ENCODE measurements at regions not wholly inside any gene's neighbourhood (a gene's known extent, or its start where the extent isn't known, plus 50 kb on each side); places are given as distances from the start of the nearest gene placed in this dataset.
"Not testable (repeated sequence)": the region's sequence is repeated elsewhere in the genome, so short reads cannot be mapped to it uniquely, and the experiment has no call there.

DNA sequence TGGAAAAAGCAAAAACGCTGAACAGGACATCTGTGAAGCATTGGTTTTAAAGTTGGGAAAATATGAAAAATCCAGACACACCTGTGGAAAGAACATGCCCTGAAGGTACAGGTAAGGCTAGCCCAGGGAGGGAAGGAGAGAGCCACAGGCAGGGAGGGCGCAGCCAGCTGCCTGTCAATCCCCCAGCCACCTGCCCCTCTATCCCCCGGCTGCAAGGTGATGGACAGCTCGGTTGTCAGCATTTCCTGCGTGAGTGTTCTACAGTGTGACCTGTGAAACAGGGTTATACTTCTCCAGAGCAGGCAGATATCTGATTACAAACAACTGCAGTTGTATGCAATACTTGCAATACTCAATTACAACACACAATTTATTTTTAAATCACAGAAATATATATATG, 358.1 kb downstream of the SMOC2 start:
- DNase-seq, result no peak

DNA sequence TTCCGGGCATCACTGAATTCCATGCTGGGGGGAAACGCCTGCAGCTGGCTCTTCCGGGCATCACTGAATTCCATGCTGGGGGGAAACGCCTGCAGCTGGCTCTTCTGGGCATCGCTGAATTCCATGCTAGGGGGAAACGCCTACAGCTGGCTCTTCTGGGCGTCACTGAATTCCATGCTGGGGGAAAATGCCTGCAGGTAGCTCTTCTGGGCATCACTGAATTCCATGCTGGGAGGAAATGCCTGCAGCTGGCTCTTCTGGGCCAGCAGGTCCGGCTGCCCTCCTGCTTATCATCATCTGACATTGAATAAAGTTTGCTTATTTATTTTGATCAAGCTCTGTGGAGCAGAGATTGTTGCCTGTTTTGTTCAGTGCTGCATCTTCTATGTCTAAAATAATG, 355.1 kb downstream of the SMOC2 start:
- DNase-seq, result no peak

GRCh38 chr6:168795611-168796010, 354.6 kb downstream of the SMOC2 start:
- not testable (repeated sequence) for DNase-seq

DNA sequence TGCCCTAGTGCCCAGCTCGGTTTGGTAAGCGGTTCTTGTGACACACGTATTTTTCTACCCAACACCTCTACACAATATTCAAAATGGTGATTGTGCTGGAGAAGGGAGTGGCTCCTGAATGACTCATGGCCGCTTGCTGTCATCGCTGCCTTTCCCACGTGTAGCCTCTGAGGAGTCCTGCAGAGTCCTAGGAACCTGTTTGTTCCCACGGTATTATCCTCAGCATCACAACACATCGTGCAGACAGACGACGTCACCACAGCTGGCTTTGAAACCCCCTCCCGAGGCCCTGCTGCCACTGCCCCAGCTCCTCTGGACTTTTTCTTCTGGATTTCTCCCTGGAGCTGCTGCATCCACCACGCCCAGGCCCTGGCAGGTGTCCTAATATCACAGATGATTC, 353.5 kb downstream of the SMOC2 start:
- DNase-seq, result no peak

GRCh38 chr6:168793649-168794048, 352.7 kb downstream of the SMOC2 start:
- no peak for DNase-seq

DNA sequence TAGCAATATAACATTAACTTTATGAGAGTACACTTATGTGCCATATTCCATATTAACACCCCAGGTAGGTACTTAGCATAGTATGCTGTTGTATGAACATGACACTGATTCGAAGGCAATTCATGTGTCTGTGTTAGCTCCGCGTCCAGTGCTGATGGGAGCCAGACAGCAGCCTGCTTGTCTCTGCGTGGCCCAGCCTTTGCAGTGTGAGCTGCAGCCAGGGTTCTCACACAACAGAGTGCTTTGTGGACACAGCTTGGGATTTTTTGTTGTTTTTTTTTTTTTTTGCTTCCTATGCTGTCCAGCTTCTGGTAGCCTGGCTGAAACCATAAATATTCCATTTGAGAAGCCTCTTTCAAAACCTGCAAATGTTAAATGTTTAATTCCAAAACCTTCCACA, 350.9 kb downstream of the SMOC2 start:
- no peak for DNase-seq

- DNase-seq, result no peak
Measured at GRCh38 chr6:168789699-168790098, 348.7 kb downstream of the SMOC2 start.

- DNase-seq, result no peak
Measured at GRCh38 chr6:168785720-168786511, 344.9 kb downstream of the SMOC2 start.

- DNase-seq, result no peak
Measured at GRCh38 chr6:168784426-168784825, 343.4 kb downstream of the SMOC2 start.

DNA sequence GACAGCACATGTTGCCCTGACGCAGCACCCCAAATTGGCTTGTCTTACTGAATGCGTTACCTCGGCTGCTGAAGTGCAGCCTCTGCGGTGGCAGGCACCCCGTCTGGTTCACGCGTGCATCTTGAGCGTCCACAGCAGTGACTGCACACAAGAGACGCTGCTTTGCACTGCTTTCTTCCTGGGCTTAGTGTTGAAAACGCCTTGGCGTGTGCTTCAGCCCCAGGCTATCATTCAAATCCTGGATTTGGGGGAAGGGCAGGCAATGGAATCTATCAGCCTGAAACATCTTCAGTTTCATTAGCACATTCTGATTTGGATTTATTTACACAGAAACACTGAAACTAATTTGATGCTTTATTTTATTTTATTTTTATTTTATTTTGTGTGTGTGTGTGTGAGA, 342.7 kb downstream of the SMOC2 start:
- no peak for DNase-seq

DNA sequence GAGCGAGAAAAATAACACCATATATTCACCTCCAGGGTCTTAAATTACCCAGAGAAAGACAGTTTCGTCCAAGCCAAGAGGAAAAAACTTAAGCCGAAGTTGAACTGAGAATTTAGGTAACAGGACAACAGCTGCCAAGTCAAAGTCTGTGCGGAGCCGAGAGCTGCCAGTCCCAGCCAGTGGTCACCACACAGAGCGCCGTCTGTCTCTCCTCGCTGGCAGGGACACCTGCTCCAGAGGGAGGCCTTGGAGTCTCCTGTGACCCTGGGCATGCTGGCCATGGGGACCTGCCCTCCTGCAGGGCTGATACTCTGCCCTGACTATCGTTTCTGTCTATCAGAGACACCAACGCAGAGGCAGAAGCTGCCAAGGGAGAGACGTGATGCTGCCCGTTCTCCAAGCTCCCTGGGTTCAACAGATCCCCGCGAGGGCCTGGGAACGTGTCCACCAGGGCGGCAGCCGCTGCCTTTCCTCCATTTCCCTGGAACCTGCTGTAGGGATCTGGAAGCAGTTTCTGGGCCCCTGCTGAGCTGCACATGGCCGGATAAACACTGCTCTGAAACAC, 341.3 kb downstream of the SMOC2 start:
- DNase-seq, result no peak

DNA sequence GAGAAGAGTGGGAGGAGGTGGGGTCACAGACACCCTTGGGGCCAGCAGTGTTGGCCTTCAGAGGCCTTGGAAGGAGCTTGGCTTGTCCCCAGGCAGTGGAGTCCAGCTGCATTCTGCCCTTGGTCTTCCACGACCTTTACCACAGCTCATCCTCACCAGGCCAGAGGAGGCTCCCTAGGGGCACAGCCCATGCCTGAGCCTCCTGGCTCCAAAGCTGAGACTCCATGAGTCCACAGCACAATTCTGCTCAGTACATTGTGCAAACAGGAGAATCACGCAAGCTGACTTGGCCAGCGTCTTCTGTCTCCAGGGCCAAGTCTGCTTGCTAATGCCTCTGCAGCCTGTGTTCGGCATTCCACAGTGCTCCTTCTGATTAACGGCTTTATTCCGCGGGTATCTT, 337.2 kb downstream of the SMOC2 start:
- DNase-seq, result no peak

DNA sequence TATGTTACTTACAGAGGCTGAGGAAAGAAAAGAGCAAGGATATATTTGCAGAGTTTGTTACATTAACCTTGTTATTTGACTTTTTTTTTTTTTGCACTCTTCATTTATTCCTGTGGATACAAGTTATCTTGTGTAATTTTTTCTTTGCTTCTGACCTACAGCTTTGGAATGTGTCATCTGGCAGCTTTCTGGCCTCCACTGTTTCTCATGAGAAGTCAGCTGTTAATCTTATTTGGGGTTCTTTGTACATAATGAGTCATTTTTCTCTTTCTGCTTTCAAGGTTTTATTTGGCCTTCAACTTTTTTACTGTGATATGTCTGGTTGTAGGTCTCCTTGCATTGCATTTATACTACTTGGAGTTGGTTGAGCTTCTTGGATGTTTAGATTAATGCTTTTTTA, 333.4 kb downstream of the SMOC2 start:
- no peak for DNase-seq

DNA sequence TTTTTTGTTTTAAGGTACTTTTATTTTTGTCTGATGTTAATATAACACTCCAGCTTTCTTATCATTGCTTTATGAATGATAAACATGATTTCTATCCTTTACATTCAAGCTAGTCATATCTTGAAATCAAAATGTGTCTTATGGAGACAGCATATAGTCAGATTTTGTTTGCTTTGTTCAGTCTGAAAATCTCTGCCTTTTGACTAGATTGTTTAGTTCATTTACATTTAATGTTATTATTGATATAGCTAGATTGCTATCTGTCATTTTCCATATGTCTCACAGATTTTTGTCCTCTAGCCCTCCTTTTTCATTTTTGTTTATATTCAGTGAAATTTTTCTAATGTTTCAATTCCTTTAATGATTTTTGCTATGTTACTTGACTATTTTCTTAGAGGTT, 332.8 kb downstream of the SMOC2 start:
- no peak for DNase-seq

- DNase-seq, result no peak
Measured at GRCh38 chr6:168765752-168766151, 324.8 kb downstream of the SMOC2 start.

GRCh38 chr6:168756009-168756634, 315.1 kb downstream of the SMOC2 start:
- DNase-seq, result no peak

DNA sequence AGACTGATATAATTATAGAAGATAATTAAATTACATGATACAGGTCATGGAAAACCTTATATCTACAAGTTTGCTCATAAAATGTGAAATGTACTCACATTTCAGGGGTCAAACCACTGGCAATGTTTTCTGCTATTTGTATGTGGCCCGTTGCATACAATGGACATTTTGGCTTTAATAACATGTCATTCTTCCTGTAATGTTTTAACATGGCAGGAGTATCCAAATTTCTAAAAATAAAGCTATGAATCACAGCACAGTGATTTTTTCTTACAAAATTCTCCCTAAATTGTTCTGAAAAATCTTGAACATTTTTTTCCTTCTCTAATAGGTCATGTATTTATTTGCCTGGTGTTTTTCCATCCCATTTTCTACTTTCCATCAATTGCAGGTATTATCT, 305.7 kb downstream of the SMOC2 start:
- no peak for DNase-seq

DNA sequence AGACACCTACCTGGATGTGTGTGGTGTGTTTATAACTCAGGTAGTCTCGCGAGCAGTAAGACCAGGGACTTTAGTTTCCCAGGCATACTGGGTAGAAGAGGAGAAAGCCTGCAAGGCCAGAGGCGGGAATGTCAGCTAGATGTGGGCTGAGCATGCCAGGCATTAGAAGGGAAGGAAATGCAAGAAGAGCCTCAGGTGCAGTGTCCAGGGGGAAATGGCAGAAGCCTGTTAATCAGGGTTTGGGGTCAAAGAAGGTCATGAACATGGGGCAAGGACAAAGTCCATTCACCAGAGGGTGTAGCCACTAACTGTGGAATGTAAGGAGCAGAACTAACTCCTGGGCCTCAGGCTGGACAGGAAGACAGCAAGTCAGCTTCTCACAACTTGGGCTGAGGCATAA, 305.0 kb downstream of the SMOC2 start:
- DNase-seq, result no peak

- no peak for DNase-seq
Measured at GRCh38 chr6:168744861-168745260, 303.9 kb downstream of the SMOC2 start.

- DNase-seq, result no peak
Measured at GRCh38 chr6:168741942-168742782, 301.2 kb downstream of the SMOC2 start.

DNA sequence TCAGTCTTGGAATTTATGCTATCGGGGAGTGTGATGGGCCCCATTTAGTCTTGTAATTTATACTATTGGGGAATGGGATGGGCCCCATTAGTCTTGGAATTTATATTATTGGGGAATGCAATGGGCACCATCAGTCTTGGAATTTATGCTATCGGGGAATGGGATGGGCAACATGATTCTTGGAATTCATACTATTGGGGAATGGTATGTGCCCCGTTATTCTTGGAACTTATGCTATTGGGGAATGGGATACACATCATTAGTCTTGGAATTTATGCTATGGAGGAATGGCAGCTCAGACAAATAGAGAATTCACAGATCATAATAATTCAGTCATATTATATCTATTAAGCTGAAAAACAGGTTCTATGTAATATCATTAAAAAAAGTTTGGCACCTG, 300.3 kb downstream of the SMOC2 start:
- no peak for DNase-seq

GRCh38 chr6:168739381-168739780, 298.4 kb downstream of the SMOC2 start:
- DNase-seq, result no peak

DNA sequence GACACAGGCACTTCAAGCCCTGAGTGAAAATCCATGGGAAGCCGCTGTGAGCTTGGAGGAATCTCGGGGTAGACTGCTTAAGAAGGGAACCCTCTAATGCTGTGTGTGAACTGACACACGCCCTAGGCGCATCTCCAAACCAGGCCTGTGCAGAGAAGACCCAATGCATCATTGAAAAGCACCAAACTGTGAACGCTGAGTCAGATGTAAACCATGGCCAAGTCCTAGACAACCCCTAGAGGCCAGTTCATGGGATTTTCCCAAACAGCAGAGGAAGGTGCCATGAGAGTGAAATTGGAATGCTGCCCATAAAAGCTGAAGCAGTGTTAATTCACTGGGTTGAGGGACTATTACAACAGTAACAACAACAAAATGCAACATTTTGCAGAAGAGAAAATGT, 296.5 kb downstream of the SMOC2 start:
- DNase-seq, result no peak

GRCh38 chr6:168737014-168737413, 296.0 kb downstream of the SMOC2 start:
- no peak for DNase-seq

Measured in activated CD4-positive, alpha-beta T cell treated with anti-CD3 and anti-CD28 coated beads, Interleukin-2, amount 50 U/mL, for 48 hours (primary cell).